HG03135 (cell line): ENCODE measurements at regions not wholly inside any gene's neighbourhood (a gene's known extent, or its start where the extent isn't known, plus 50 kb on each side); places are given as distances from the start of the nearest gene placed in this dataset.
"Not testable (repeated sequence)": the region's sequence is repeated elsewhere in the genome, so short reads cannot be mapped to it uniquely, and the experiment has no call there.

Experiments
- ATAC-seq: cut with Tn5 transposase; IDR thresholded peaks from one replicate; pipeline ENCODE4 v1.9.1; 2021; ENCODE audit warnings: mild to moderate bottlenecking, moderate library complexity; ENCODE audit not compliant: unreplicated experiment

DNA sequence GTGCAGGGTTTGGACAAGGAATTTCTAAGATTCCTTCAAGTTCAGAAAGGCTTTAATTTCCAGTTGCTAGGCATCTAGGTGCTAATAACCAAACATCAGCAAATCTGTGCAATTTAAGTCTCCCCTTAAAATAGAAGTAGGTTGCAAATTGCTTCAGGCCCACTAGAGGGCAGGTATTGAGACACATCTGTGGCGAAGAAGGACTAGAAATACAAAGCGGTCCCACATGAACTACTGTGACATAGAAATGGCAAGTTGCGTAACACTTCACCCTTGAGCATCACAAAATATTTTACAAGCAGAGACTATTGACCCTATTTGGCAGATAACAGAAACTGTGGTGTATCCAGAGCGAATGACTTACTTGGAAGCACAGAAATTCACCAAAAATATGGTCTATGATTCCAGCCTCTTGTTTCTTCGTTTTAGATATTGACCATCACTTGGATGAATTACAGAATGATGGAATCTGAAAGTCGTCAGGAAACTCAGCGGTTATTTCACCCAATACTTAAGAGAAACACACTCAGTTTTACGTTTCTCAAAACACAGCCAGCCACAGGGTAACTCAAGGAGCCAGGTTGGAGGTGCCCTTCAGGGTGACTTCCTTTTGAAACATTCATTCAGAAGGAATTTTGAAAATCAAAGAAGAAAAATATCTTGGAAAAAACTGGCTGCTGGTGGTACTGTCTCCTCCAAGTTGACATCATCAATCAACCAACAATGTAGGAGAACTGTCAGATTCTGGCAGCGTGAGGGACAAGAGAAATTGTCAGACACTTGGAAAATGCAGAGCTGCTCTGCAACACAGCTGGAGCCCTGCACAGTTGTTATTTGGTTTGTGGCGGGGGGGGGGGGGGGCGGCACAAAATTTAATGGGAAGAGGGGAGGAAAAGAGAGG lies 256.3 kb upstream of the MINDY3 start:
- ATAC-seq, result no peak

DNA sequence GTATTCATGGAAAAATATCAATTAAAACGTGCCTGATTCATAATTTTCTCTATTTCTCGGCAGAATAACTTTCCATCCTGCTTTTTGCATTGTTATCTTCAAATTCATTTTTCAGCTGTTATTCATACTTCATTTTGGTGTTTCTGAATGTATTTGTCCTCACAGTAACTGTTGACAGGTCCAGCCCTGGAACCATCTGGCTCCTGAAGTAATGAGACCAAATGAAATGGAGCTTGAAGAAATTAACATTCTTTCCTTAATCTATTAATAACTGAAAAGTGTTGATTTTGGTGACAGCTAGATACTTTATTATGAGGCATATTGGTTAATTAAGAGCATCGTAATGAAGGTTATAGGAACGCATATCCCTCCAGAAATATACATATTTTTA lies 257.0 kb upstream of the MINDY3 start:
- no peak for ATAC-seq

DNA sequence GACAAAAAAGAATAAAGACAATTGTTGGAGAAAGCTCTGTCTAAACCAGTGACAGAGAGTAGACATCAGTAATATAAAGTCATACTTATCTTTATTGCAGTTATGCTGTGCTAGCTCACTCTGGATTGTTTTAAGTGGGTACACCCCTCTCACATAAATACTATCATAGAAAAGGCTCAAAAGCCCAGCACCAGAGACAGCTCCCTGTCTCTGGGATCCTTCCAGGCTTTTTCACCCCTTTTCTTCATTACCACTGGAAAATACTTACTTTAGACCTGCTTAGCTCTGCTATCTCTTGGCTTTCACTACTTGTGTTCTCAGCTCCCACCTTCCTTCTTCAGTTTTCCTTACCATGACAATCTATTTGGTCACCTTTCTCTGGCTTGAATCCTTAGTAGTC lies 259.1 kb upstream of the MINDY3 start:
- no peak for ATAC-seq

DNA sequence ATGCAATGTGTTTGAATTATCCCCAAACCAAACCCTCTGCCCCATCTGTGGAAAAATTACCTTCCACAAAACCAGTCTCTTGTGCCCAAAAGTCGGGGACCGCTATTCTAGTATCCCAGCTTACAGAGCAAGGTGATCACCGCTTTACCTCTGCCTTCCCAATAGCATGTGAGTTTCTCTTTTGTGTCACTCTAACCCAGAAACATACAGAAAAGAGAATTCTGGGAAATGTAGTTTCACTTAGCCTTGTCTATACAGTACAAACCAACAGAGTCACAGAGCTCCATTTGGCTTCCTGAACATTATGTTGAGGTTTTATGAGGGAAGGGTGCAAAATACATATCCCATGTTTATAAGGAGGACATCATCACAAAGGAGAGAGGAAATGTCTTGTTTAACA lies 260.3 kb upstream of the MINDY3 start:
- ATAC-seq, result no peak

DNA sequence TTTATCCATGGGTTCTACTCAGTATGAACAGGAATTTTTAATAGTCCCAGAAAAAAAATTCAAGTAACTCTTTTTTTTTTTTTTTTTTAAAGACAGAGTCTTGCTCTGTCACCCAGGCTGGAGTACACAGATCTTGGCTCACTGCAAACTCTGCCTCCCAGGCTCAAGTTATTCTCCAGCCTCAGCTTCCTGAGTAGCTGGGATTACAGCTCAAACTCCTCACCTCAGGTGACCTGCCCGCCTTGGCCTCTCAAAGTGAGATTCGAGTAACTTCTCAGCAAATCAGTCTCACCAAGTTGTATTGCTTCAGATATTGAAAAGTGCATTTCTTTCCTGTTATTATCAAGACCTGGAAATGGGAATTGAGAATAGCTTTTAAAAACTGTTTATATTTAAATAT lies 281.2 kb upstream of the MINDY3 start:
- ATAC-seq, result no peak

DNA sequence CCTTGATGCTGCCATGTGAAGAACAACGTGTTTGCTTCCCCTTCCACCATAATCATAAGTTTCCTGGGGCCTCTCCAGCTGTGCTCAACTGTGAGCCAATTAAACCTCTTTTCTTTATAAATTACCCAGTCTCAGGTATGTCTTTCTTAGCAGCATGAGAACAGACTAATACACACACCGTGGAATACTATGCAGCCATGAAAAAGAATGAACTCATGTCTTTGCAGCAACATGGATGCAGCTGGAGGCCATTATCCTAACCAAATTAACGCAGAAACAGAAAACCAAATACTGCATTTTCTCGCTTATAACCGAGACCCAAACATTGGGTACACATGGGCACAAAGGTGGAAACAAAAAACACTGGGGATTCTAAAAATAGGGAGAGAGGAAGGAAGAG lies 286.7 kb upstream of the MINDY3 start:
- ATAC-seq, result no peak

DNA sequence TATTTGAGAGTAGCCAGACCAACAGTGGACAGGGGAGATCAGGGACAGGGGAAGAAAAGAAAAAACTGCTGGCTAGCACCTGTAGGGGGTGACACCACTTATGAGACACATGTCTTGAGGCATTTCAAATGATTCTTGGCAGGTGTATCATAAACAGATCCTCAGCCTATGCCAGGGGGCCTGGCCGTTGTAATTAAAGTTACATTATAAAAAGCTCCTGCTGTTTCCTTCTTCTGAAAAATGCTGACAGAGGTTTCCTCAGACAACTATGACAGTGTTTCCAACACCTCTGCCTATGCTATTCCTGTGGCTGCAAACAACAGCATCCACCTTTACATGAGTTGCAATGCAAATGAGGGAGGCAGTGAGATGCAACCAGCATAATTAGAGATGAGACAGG lies 281.0 kb upstream of the PTER start:
- ATAC-seq, result no peak

DNA sequence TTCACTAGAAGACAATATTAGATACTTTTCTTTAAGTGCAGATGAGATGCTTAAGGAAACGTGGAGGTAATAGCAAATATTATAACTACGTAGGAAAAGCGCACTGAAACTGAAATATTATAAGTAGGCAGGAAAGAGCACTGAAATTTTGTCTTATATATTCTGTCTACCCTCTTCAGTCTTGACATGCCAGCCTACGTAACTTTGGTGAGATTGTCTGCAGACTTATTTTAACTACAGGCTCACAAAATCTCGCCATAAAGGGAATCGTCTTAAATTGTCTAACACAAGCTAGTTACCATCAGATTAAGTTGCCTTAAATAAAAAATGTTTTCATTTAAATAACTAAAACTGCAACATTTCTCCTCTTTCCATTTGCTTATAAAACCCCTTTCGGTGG lies 280.1 kb upstream of the PTER start:
- ATAC-seq, result no peak

DNA sequence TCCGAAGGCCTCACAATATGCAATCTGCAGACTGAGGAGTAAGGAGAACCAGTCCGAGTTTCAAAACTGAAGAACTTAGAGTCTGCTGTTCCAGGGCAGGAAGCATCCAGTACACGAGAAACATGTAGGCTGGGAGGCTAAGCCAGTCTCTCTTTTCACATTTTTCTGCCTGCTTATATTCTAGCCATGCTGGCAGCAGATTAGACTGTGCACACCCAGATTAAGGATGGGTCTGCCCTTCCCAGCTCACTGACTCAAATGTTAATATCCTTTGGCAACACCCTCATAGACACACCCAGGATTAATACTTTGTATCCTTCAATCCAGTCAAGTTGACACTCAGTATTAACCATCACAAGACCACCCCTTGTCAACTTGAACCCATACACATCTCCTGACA lies 271.7 kb upstream of the PTER start:
- ATAC-seq, result not testable (repeated sequence)

DNA sequence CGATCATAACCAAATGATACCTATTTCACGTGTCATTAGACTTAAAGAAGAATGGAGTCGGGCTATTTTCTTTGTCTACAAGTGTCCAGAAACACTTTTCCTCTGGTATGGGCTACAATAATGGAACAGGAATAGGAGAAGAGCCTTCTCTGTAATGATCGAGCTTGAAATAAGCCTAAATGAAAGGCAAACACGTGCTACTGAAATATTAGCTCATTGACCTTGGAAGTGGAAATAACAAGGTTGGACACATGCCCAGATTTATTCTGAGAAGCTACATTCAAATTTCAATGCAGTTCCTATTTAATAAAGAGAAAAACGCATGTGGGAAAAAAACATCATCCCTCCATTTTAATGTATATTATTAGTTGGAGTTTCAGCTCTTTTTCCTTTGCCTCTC lies 254.7 kb upstream of the PTER start:
- ATAC-seq, result no peak

DNA sequence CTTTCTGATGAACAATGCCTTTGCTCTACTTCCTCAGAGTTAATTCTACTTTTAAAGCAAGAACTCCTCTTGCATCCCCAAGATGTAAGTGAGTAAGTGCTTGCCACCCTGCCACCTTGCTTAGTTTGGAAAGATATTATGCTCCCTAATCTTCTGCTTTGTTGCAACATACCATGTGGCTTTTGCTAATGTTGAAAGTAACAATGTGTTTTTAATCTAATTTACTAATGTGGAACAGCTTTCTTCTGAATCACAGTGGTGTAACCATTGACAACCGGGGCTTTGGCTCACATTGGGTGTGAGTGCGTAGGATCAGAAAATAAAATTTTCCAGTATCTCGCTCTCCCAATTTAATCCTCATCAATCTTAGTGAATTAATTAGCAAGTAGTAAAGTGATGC lies 254.1 kb upstream of the PTER start:
- ATAC-seq, result no peak

DNA sequence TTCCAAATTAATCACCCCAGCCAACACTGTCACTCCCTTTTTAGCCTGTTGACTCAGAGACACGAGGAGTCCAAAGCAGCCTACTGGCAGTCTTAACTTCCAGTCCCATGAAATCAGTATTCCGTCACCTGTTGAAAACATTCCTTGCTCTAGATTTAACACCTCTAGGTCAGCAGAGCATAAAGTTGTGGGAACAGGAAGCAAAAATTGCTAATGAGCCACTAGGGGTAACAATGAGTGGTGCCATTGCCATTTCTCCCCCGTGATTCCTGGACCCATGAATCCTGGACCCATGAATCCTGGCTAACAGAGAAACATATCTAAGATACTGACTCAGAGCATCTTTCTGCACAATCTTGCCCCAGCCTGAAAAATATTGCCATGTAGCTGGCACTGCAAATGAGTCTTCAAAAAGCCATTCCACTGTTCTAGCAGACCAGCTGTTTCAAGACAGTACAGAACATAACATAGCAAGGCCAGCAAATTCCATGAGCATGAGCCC lies 252.7 kb upstream of the PTER start:
- ATAC-seq, result no peak

DNA sequence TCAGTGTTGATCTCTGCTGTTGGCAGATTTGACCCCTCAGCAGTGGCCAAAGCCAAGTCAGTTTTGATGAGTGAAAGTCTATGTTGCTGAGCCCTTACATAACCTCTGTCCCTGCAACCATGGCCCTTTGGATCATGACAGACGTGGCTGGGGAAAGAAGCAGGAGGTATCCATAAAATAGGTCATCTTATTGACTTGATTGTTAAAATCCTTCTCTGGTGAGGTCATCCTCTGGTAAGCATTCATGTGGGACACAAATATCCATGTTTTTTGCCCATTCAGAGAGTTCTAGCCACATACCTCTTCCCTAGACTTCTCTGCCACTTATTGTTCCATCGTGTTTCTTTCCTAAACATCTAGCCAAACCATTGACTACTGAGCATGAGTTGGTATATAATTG lies 251.9 kb upstream of the PTER start:
- ATAC-seq, result no peak

DNA sequence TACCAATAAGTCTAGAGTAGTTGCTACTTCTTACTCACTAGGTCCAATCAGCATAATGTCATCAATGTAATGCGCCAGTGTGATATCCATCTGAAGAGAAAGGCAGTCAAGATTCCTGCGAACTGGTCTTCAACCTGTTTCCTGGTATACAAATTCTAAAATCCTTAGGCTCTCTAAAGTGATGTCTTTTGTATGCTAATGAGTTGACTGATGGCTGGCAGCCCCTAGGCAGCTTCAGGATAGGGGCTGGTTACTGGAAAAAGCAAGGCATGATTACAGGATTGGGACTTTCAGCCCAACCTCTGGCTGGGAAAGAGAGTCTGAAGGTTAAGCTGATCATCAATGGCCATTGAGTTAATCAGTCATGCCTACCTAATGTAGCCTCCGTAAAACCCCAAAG lies 250.2 kb upstream of the PTER start:
- ATAC-seq, result no peak

DNA sequence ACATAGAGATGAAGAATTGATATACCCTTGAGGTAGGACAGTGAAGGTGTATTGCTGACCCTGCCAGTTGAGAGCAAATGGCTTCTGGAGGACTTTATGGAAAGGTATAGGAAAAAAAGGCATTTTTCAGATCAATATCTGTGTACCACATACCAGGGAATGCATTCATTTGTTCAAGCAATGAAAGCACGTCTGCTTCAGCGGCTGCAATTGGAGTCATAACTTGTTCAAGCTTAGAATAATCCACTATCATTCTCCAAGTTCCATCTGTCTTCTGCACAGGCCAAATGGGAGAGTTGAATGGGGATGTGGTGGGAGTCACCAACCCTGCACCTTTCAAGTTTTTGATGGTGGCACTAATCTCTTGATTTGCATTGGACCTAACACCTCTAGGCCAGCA lies 249.6 kb upstream of the PTER start:
- no peak for ATAC-seq

DNA sequence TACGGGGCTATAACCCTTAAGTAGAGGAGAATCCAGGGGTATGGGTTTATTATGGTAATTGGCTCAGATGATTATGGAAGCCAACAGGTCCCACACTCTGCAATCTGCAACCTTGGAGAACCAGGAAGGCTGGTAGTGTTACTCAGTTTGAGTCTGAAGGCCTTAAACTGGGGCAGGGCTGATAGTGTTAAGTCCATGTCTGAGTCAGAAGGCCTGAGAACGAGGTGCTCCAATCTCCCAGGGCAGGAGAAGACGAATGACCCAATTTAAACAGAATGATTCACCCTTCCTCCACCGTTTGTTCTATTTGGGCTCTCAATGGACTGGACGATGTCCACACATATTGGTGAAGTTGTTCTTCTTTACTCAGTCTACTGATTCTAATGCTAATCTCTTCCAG lies 244.5 kb upstream of the PTER start:
- no peak for ATAC-seq

DNA sequence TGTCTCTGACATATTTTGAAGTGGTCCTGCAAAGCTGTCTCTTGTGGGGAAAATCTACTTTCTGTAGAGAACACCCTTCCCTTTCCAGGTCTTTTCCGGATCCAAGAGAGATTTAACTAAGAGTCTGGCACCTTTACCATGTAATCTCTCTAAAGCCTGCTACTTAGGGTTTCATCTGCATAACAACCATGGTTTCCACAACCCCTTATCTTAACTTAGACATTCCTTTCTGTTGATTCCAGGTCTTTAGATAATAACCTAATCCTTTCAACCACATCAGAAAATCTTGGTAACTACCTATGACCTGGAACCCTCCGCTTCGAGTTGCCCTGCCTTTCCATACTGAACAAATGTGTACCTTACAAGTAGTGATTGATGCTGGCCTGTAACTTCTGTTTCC lies 243.6 kb upstream of the PTER start:
- ATAC-seq, result no peak

DNA sequence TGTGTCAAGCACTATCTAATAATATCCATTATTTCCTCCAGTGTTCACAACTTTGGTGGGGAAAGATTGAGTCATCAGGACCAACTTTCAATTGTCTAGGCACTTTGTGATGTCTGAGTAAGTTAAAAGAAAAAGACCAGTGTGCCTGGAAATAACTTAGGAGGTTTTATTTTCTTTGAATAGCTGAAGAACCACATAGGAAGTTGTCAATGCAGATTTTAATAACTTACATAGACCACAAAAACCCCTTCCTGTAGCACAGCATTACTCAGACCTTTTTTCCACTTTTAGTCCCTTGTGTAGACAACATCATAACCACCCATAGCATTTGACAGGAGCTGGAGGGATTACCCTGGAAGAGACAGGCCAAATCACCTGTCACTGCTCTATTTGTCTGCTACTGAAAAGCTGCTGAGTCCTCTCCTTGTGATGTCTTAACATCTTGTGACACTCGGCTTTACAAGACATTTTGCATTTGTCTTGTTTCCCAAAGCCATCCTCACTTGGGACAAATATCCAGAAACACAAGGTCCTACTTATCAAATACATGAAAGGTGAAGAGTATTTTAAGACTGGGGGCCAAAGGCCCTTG lies 241.5 kb upstream of the PTER start:
- ATAC-seq, result peak; percentile 98

DNA sequence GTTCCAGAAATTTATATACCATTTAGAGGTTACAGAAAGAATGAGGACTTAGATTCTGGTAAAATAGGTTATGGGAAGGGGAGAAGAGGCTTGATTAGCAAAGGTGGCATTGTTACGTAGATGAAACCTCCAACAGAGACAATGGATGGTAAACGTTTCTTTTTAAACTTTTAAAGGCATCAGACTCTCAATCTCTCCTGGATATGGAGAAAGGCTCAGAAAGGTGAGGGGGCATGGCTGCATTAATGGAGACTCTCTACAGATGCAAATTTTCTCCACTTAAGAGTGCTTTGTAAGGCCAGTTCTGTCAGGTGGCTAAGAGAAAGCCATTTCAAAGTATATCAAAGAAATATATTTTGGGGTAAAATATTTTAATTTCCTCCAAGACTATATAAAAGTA lies 240.9 kb upstream of the PTER start:
- ATAC-seq, result no peak

DNA sequence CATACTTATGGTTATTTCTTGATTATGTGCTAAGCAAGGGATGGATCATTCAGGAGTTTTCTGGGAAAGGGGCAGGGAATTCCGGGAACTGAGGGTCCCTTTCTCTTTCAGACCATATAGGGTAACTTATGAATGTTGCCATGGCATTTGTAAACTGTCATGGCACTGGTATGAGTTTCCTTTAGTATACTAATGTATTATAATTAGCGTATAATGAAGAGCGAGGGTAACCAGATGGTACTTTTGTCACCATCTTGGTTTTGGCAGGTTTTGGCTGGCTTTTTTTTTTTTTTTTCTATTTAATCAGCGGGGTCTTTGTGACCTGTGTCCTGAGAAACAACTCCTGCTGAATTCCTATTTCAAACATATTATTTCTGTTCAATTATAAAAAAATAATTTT lies 237.6 kb upstream of the PTER start:
- no peak for ATAC-seq

DNA sequence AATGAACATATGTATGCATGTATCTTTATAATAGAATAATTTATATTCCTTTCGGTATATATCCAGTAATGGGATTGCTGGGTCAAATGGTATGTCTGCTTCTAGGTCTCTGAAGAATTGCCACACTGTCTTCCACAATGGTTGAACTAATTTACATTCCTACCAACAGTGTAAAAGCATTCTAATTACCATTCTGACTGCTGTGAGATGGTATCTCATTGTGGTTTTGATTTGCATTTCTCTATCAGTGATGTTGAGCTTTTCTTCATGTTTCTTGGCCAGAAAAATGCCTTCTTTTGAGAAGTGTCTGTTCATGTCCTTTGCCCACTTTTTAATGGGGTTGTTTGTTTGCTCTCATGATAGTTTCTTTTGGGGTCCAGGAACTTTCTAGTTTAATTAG lies 213.2 kb upstream of the PTER start:
- ATAC-seq, result not testable (repeated sequence)

DNA sequence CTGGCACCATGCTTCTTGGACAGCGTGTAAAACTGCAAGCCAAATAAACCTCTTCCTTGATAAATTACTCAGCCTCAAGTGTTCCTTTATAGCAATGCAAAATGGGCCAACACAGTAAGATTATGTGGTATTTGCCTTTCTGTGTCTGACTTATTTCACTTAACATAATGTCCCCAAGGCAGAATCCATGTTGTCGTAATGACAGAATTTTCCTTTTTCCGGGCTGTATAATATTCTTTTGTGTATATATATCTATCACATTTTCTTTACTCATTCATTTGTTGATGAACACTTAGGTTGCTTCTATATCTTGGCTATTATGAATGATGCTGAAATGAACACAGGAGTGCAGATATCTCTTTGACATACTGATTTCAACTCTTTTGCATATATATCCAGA lies 209.1 kb upstream of the PTER start:
- no peak for ATAC-seq

DNA sequence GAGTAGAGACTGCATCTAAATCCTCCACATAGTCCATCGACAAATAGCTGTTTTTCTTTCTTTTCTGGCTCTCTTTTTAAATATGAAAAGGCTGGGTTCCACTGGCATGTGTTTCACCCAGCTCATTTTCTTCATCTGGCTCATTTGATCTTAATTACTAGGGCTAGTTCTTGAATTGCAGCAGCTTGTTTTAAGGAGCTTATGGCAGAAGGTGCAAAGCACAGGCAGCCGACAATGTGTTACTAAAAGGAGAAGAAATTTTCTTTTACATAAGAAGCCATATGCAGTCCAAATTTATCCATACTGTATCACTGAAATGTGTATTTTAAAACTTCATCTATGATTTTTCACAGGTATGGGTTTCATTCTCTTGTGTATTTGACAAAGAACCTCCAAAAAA lies 205.6 kb upstream of the PTER start:
- no peak for ATAC-seq
